ENCODE measurements at regions not wholly inside any gene's neighbourhood (a gene's known extent, or its start where the extent isn't known, plus 50 kb on each side); places are given as distances from the start of the nearest gene placed in this dataset.

DNA sequence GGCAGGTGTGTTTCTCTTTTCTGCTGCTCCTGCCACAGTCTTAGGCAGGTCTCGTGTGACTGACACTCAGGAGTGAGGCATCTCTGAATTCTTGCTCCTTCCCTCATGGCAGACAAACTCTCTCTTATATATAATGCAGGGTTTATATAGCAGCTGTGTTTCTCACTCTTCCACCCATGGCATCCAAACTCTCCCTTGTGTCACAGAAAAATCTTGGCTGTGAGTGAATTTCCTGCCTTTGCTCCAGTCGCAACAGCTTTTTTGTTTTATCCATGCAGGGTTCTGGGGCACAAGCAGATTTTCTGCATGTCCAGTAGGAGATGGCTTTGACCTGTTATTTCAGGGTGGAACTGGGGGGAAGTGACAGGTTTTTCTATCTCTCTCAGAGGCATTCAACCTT lies 1275.5 kb downstream of the ADGRL3 start:
- Mint-ChIP-seq H3K9me3 (ENCODE audit: low read depth) (no peaks in the 10 kb centered on the region), H3K27me3 (no peaks in the 10 kb centered on the region), H3K27ac (no peak overlapping the region), H3K36me3 (ENCODE audit: insufficient read depth) (no peaks in the 10 kb centered on the region), H3K4me3 (ENCODE audit: low read depth) (no peak overlapping the region), H3K4me1 (ENCODE audit: low read depth) (no peaks in the 10 kb centered on the region)
- no peak for TF ChIP-seq CTCF (IDR thresholded peaks at IDR 0.05; ENCODE audit: unreplicated experiment)
- DNase-seq (ENCODE audit: low spot score, unreplicated experiment) = no peak

GRCh38 chr4:62474802-62475201 lies 1274.7 kb downstream of the ADGRL3 start:
- no peaks in the 10 kb centered on the region for H3K27me3 Mint-ChIP-seq
- no peak for TF ChIP-seq CTCF (IDR thresholded peaks at IDR 0.05; ENCODE audit: unreplicated experiment)
- H3K4me3 Mint-ChIP-seq (ENCODE audit: low read depth) = no peak overlapping the region
- H3K36me3 Mint-ChIP-seq (ENCODE audit: insufficient read depth) = no peaks in the 10 kb centered on the region
- no peak overlapping the region for H3K27ac Mint-ChIP-seq
- no peaks in the 10 kb centered on the region for H3K9me3 Mint-ChIP-seq (ENCODE audit: low read depth)
- no peaks in the 10 kb centered on the region for H3K4me1 Mint-ChIP-seq (ENCODE audit: low read depth)
- DNase-seq (ENCODE audit: low spot score, unreplicated experiment) = no peak

GRCh38 chr4:62471021-62471420 lies 1270.9 kb downstream of the ADGRL3 start:
- Mint-ChIP-seq H3K4me3 (ENCODE audit: low read depth) (no peak overlapping the region), H3K4me1 (ENCODE audit: low read depth) (no peaks in the 10 kb centered on the region)

GRCh38 chr4:62470421-62470983 lies 1270.4 kb downstream of the ADGRL3 start:
- Mint-ChIP-seq H3K27ac (no peak overlapping the region), H3K9me3 (ENCODE audit: low read depth) (no peaks in the 10 kb centered on the region), H3K4me1 (ENCODE audit: low read depth) (no peaks in the 10 kb centered on the region), H3K27me3 (no peaks in the 10 kb centered on the region), H3K4me3 (ENCODE audit: low read depth) (no peak overlapping the region), H3K36me3 (ENCODE audit: insufficient read depth) (no peaks in the 10 kb centered on the region)
- no peak for TF ChIP-seq CTCF (IDR thresholded peaks at IDR 0.05; ENCODE audit: unreplicated experiment)
- DNase-seq (ENCODE audit: low spot score, unreplicated experiment) = no peak

More at GRCh38 chr4:62471021-62471420, 1270.9 kb downstream of the ADGRL3 start:
- no peak overlapping the region for H3K27ac Mint-ChIP-seq
- no peak for DNase-seq (ENCODE audit: low spot score, unreplicated experiment)
- no peaks in the 10 kb centered on the region for H3K36me3 Mint-ChIP-seq (ENCODE audit: insufficient read depth)
- TF ChIP-seq CTCF (IDR thresholded peaks at IDR 0.05; ENCODE audit: unreplicated experiment) = no peak
- H3K9me3 Mint-ChIP-seq (ENCODE audit: low read depth) = no peaks in the 10 kb centered on the region
- H3K27me3 Mint-ChIP-seq = no peaks in the 10 kb centered on the region

GRCh38 chr4:62470020-62470419 lies 1269.9 kb downstream of the ADGRL3 start:
- no peaks in the 10 kb centered on the region for H3K9me3 Mint-ChIP-seq (ENCODE audit: low read depth)
- no peak for TF ChIP-seq CTCF (IDR thresholded peaks at IDR 0.05; ENCODE audit: unreplicated experiment)
- H3K27me3 Mint-ChIP-seq = no peaks in the 10 kb centered on the region
- H3K4me3 Mint-ChIP-seq (ENCODE audit: low read depth) = no peak overlapping the region
- DNase-seq (ENCODE audit: low spot score, unreplicated experiment) = no peak
- H3K27ac Mint-ChIP-seq = no peak overlapping the region
- no peaks in the 10 kb centered on the region for H3K36me3 Mint-ChIP-seq (ENCODE audit: insufficient read depth)
- H3K4me1 Mint-ChIP-seq (ENCODE audit: low read depth) = no peaks in the 10 kb centered on the region
